Ureter (tissue), 1 donor: ENCODE measurements at regions not wholly inside any gene's neighbourhood (a gene's known extent, or its start where the extent isn't known, plus 50 kb on each side); places are given as distances from the start of the nearest gene placed in this dataset.
"Not testable (repeated sequence)": the region's sequence is repeated elsewhere in the genome, so short reads cannot be mapped to it uniquely, and the experiment has no call there.

Source experiments
- DNase-seq: peaks from one replicate; pipeline ENCODE4 v3.0.0-alpha.2; 2020; ENCODE audit warnings: low spot score
- donor health status: DM: yes; HTN: yes; CAD: no.

DNA sequence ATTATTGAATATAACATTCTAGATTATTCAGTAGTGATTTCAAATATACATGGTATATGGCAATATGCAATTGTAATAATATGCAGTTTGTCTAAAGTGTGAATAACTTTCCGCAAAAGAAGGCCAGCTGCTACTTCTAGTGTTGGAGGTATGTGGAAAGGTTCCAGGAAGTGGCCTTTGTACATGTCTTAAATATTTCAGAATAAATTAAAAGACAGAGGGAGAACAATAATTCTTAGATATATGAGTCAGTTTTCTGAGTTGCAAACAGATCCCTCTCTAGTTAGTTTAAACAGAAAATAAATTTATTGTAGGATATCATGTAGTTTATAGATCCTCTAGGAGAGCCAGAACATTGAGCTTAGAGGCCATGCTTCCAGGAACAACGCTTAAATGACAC, 210.8 kb upstream of the ELL2 start:
- DNase-seq = no peak

DNA sequence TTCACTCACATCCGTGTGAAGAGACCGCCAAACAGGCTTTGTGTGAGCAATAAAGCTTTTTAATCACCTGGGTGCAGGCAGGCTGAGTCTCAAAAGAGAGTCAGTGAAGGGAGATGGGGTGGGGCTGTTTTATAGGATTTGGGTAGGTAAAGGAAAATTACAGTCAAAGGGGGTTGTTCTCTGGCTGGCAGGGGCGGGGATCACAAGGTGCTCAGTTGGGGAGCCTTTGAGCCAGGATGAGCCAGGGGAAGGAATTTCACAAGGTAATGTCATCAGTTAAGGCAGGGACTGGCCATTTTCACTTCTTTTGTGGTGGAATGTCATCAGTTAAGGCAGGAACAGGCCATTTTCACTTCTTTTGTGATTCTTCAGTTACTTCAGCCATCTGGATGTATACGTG, 210.3 kb upstream of the ELL2 start:
- DNase-seq = not testable (repeated sequence)

DNA sequence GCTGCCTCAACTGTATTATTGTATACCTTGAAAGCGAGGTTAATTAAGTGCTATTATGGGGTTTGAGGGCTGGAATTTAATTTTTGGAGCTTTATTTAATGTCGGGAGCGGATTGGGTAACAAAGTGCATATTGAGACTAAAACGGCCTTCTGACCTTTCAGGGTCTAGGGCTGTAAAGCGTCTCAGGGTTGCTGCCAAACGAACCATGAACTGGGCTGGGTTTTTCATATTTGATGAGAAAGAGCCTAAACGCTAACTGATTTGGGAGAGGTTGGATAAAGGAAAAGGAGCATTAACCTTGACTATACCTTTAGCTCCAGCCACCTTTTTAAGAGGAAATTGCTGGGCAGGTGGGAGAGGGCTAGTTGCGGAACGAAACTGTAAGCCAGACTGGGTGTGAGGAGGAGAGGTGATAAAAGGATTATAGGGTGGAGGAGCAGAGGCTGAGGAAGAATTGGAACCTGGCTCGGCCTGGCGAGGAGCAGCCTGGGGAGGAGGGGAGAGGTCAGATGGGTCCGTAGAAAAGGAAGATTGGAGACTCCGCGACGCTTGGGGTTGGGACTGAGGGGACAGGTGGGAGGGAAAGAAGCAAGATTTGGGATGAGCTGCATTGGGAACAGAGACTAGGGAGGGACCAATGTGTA, 209.0 kb upstream of the ELL2 start:
- DNase-seq = not testable (repeated sequence)

GRCh38 chr5:96168833-96169232, 207.2 kb upstream of the ELL2 start:
- not testable (repeated sequence) for DNase-seq

GRCh38 chr5:96159043-96159442, 197.4 kb upstream of the ELL2 start:
- DNase-seq = no peak

- DNase-seq = no peak
Measured at GRCh38 chr5:96157841-96158291, 196.2 kb upstream of the ELL2 start.

DNA sequence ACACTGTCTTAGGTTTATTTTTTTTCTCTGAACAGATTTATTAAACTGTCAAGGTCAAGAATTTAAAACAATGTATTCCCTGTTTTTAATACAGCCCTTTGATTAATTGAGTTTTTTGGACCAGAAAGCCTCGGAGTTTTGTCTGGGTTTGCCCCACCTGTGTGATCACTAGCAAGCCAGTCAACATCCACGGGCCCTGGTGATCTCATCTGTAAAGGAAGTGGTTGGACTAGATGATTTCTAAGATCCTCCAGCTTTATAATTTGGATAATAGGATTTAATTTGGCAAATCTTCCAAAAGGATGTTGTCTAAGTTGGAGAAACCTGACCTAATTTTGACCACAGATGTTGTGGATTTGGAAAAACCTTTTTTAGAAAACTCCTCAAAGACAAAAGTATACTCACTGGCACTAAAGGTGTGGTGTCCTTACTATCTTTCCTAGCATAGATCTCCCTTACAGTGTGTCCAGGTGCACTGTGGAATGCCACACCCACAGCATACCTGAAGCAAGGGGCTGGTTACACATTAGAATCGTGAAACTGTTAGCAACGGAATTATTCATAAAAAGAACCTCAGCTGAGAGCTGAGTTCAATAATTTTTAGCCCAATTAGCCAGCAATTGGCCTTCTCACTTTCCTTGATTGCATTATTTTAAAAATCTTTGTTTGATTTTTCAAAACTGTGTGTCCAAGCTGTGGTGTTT, 195.6 kb upstream of the ELL2 start:
- no peak for DNase-seq

GRCh38 chr5:96155147-96155546, 193.5 kb upstream of the ELL2 start:
- DNase-seq = no peak

DNA sequence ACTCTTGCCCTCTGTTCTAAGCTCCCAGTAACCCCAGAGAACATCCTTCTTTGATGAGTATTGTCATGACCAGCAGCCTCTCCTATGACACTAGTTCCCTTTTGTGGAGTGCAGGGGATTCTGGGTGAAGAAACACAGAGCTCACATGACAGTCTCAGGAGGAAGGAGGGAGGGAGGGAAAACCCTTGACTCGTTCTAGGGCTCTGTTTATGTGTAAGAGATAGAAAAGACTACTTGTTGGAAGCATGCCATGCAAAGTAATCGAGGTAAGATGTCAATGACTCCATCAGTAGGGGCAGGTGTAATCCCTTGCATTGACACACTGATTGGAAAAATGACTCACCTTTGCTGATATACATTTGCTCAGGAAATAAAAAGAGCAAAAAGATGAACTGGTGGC, 190.2 kb upstream of the ELL2 start:
- no peak for DNase-seq

GRCh38 chr5:96150007-96150406, 188.4 kb upstream of the ELL2 start:
- DNase-seq = no peak

DNA sequence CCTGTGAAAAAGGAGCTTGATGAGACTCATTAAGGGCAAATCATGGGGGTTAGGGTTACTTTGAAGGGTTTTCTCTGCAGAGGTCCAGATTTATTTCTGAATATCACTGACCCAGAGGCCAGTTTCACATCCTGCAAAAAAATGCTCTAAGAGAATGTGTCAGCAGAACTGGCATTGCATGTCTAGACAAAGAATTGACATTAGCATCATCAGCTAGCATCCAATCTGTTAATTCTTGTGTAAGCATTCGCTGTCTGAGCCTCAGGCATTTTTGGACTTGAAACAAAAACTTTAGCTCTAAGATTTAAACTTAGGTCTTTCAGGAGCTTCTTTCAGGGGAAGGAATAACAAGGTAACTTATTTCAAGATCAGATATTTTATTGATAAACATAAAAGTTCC, 187.9 kb upstream of the ELL2 start:
- DNase-seq = no peak

- no peak for DNase-seq
Measured at GRCh38 chr5:96149021-96149420, 187.4 kb upstream of the ELL2 start.

GRCh38 chr5:96148376-96148775, 186.7 kb upstream of the ELL2 start:
- DNase-seq = no peak

DNA sequence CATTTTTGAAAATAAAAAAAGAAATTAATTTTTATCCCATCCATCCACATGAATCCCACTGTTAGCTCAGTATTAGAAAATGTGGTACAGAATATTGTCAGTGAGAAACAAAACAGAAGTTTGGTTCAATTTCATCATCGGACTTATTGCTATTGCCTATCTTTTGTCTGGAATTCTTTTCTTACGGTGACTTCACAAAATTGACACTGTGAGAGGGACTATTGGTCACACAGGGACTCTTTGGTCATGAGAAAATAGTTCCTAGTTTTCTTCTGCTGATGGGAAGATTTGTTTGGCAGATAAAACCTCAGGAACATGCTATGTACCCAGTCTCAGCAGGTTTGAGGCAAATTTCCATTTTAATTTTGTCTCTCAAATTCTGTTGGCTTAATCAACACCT, 186.2 kb upstream of the ELL2 start:
- DNase-seq = no peak

DNA sequence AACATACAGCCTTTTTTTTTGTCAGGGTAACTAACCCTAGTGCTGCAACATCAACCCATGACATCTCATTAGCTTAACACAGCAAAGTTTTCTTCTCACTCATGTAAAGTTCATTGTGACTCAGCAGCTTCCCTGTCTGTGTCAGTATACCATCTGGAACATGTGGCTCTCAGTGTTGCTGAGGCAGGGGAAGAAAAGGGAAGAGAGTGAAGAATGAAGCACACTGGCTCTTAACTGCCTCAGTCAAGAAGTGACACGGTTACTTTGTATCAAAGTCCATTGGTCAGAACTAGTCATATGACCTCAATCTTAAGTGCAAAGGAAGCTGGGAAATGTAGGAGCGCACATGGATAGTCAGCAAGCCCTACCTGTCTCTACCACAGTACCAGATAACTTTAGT, 185.0 kb upstream of the ELL2 start:
- DNase-seq = no peak

DNA sequence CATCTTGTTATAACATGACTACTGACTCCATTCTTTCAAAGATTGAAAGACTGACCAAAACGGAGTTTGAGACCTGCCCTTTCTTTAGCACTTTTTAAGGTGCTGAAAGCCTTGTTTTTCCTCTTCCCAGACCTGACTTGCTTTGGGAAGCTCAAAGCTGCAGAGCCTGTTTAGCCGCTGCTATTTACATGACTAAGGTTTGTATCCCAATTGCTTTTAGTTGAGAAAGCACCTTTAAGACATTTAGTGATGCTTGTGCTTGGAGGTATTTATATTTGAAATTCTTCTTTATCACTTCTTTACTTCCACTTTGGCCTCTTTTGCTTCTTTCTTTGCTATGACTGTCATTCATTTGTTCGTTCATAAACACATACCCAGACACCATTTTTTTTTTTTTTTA, 182.6 kb upstream of the ELL2 start:
- no peak for DNase-seq

DNA sequence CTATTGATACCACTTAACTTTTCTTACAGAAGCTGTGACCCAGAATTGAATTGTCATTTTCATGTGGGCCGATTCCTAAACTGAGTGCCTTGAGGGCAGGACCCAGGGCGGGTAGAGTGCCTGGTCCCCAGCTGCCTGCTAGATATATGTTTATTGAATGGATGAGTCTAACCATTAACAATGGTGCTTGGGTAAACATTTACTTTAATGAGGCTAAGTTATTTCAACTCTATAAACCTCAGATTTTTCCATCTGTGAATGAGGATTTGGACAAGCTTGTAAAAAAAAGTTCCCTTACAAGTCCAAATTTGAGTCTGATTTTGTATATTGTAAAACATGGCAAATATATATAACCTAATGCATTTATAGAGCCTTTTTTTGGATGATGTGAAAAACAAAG, 181.8 kb upstream of the ELL2 start:
- no peak for DNase-seq

DNA sequence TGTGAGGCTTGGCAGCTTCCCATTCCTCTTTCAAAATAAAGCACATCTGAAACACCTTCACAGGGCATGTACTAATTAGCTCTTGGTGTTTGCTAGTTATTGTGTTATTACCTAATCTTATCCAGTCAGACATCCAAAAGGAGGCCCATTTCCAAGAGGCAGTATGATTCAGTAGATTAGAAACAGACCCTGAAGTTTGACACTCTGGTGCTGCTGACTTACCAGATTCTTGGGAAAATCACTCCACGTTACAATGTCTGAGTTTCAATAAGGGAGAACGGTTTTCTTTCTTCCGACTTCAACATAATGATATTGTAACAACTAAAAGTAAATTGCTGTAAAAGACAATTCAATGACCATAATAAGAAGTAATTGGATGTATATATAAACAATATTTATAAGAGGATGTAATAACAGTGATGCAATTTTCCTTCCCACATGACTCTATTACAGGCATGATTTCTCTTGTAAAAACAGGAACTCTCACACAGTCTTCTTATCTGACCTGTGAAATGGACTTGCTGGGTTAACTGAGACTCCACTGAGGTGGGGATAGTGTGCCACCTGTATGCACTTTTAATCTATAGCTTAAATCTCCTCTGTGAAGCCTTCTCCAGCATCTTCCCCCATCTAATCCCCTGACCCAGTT, 181.3 kb upstream of the ELL2 start:
- DNase-seq = no peak

- no peak for DNase-seq
Measured at GRCh38 chr5:96142184-96142781, 180.6 kb upstream of the ELL2 start.

- no peak for DNase-seq
Measured at GRCh38 chr5:96141749-96142148, 180.1 kb upstream of the ELL2 start.

DNA sequence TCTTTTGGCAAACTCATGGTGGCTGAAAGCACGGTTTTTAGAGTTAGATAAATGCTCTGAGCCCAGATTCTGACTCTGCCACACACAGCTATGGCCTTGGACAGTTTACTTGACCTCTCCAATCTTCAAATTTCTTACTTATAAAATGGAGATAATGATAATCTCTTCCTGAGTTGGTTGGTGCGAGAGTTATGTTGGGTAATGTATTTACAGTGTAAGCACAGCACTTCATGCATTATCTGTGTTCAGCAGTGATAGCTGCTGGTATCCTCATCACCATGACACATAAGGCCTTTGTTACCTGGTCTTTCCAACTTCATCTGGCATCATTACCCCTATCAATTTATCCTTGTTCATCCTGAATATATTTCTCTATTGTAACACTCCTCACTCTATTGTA, 178.8 kb upstream of the ELL2 start:
- DNase-seq = no peak

DNA sequence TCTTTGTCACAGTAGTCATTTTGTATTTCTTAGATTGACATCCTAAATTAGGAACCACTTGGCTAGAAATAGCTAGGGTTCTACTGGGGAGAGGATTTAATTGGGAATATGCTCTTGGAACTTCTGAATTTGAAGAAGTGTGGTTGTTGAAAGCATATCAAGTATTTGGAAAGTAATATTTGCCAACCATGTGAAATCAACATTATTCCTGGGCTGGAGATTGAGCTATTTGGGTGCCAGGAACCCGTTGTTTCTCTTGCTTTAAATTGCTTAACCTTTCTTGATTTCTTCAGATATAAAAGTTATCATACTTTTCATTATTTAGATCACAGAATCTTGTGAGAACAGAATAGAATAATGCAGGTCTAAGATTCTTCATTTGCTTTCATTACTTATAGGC, 178.4 kb upstream of the ELL2 start:
- no peak for DNase-seq

DNA sequence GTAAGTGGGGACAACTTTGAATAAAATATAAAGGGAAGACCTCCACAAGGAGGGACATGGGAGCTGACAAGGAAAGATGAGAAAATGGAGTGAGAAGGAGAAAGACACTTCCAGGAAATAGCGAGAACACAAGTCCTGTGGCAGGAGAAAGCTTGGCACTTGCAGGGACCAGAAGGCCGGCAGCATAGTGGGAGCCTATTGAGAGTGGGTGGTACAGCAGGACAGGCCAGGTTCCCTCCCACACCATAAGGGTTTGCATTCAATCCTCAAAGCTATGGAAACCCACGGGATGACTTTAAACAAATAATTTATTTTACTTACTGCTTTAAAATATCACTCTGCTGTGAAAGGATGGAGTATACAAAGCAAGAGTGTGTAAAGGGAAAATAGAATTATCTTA, 173.2 kb upstream of the ELL2 start:
- no peak for DNase-seq
